MM.1S (cell line): ENCODE measurements at regions not wholly inside any gene's neighbourhood (a gene's known extent, or its start where the extent isn't known, plus 50 kb on each side); places are given as distances from the start of the nearest gene placed in this dataset.

Experiments used
- DNase-seq: peaks from one replicate; pipeline ENCODE4 v3.0.0-alpha.2; 2015
- H2AFZ ChIP-seq: fragments of 300-600 bp; sonication (generic); 2 replicates; pipeline ENCODE4 v1.6.0; 2016; ENCODE audit warnings: antibody characterized with exemption, low read length
- H3F3A ChIP-seq: fragments of 300-600 bp; sonication (generic); 2 replicates; pipeline ENCODE4 v1.6.1; 2016; ENCODE audit warnings: mild to moderate bottlenecking, antibody characterized with exemption, low read length, moderate library complexity, mixed read lengths; ENCODE audit not compliant: insufficient read depth
- H3K27ac ChIP-seq: fragments of 300-600 bp; sonication (generic); 2 replicates; pipeline ENCODE4 v1.5.1; 2016; ENCODE audit warnings: mild to moderate bottlenecking, low read length
- H3K27me3 ChIP-seq: fragments of 300-600 bp; sonication (generic); replicated peaks from 2 replicates; pipeline ENCODE4 v1.6.0; 2016; ENCODE audit warnings: low read length; ENCODE audit not compliant: insufficient read depth
- H3K36me3 ChIP-seq: fragments of 300-600 bp; sonication (generic); replicated peaks from 2 replicates; pipeline ENCODE4 v1.6.1; 2016; ENCODE audit warnings: mild to moderate bottlenecking, low read length, mixed read lengths; ENCODE audit not compliant: insufficient read depth
- H3K4me1 ChIP-seq: fragments of 300-600 bp; sonication (generic); 2 replicates; pipeline ENCODE4 v1.6.1; 2016; ENCODE audit warnings: low read length, mixed read lengths
- H3K4me2 ChIP-seq: fragments of 300-600 bp; sonication (generic); 2 replicates; pipeline ENCODE4 v1.6.0; 2016; ENCODE audit warnings: low read depth, low read length
- H3K4me3 ChIP-seq: fragments of 300-600 bp; sonication (generic); 2 replicates; pipeline ENCODE4 v1.5.1; 2016; ENCODE audit warnings: low read length, mixed read lengths
- H3K79me2 ChIP-seq: fragments of 300-600 bp; sonication (generic); 2 replicates; pipeline ENCODE4 v1.6.1; 2016; ENCODE audit warnings: mixed run types, low read length, mixed read lengths
- H3K9ac ChIP-seq: fragments of 300-600 bp; sonication (generic); 2 replicates; pipeline ENCODE4 v1.6.1; 2016; ENCODE audit warnings: low read length, mixed read lengths
- H3K9me2 ChIP-seq: fragments of 300-600 bp; sonication (generic); replicated peaks from 2 replicates; pipeline ENCODE4 v1.6.1; 2016; ENCODE audit warnings: mild to moderate bottlenecking, low read length, mixed read lengths; ENCODE audit not compliant: insufficient read depth
- H3K9me3 ChIP-seq: fragments of 300-600 bp; sonication (generic); replicated peaks from 2 replicates; pipeline ENCODE4 v1.6.1; 2016; ENCODE audit warnings: mild to moderate bottlenecking, low read length, mixed read lengths; ENCODE audit not compliant: insufficient read depth
- H4K20me1 ChIP-seq: fragments of 300-600 bp; sonication (generic); 2 replicates; pipeline ENCODE4 v1.6.1; 2016; ENCODE audit warnings: mild to moderate bottlenecking, low read length, moderate library complexity, mixed read lengths; ENCODE audit not compliant: insufficient read depth
- CTCF ChIP-seq: fragments of 300-600 bp; sonication (generic); IDR thresholded peaks from 2 replicates; pipeline ENCODE4 v1.5.1; 2016; ENCODE audit warnings: antibody characterized with exemption, low read length, mixed read lengths
- EZH2 ChIP-seq: fragments of 300-600 bp; sonication (generic); optimal IDR thresholded peaks from 2 replicates; pipeline ENCODE3; 2017; ENCODE audit warnings: low read depth, mild to moderate bottlenecking, antibody characterized with exemption, low read length, mixed read lengths
- EZH2phosphoT487 ChIP-seq: fragments of 300-600 bp; sonication (generic); IDR thresholded peaks from 2 replicates; pipeline ENCODE4 v1.6.1; 2018; ENCODE audit warnings: antibody characterized with exemption, low read length

GRCh38 chrX:99480728-99481127, 929.3 kb downstream of the PCDH19 start:
- Histone ChIP-seq H3K4me2 (no peak overlapping the region), H3K9ac (no peak overlapping the region), H3K36me3 (no peaks in the 10 kb centered on the region), H3K79me2 (no peaks in the 10 kb centered on the region), H3K27ac (no peak overlapping the region), H3F3A (no peaks in the 10 kb centered on the region), H3K9me2 (no peaks in the 10 kb centered on the region), H3K9me3 (no peaks in the 10 kb centered on the region), H2AFZ (no peak overlapping the region), H4K20me1 (no peaks in the 10 kb centered on the region), H3K27me3 (no peaks in the 10 kb centered on the region), H3K4me3 (no peak overlapping the region), H3K4me1 (no peaks in the 10 kb centered on the region)
- no peak for TF ChIP-seq CTCF
- TF ChIP-seq EZH2 = no peak
- no peak for TF ChIP-seq EZH2phosphoT487
- no peak for DNase-seq

GRCh38 chrX:99469439-99469838, 940.6 kb downstream of the PCDH19 start:
- Histone ChIP-seq H4K20me1 (no peaks in the 10 kb centered on the region), H3K4me3 (no peak overlapping the region), H3F3A (no peaks in the 10 kb centered on the region), H3K4me2 (no peak overlapping the region), H2AFZ (no peak overlapping the region), H3K9me2 (no peaks in the 10 kb centered on the region), H3K27ac (no peak overlapping the region), H3K79me2 (no peaks in the 10 kb centered on the region), H3K27me3 (no peaks in the 10 kb centered on the region), H3K9ac (no peak overlapping the region), H3K4me1 (no peaks in the 10 kb centered on the region), H3K36me3 (no peaks in the 10 kb centered on the region), H3K9me3 (no peaks in the 10 kb centered on the region)
- DNase-seq = no peak
- TF ChIP-seq EZH2phosphoT487 = no peak
- no peak for TF ChIP-seq EZH2
- no peak for TF ChIP-seq CTCF

- H2AFZ ChIP-seq = no peak overlapping the region
Measured at GRCh38 chrX:99468993-99469392, 941.1 kb downstream of the PCDH19 start.

More at GRCh38 chrX:99468993-99469392, 941.1 kb downstream of the PCDH19 start:
- no peak overlapping the region for H3K4me2 ChIP-seq
- H3K4me1 ChIP-seq = no peaks in the 10 kb centered on the region
- H4K20me1 ChIP-seq = no peaks in the 10 kb centered on the region
- H3F3A ChIP-seq = no peaks in the 10 kb centered on the region
- TF ChIP-seq EZH2phosphoT487 (no peak), EZH2 (no peak), CTCF (no peak)
- H3K27ac ChIP-seq = no peak overlapping the region
- H3K4me3 ChIP-seq = no peak overlapping the region
- H3K9me2 ChIP-seq = no peaks in the 10 kb centered on the region
- no peaks in the 10 kb centered on the region for H3K27me3 ChIP-seq
- H3K79me2 ChIP-seq = no peaks in the 10 kb centered on the region
- no peaks in the 10 kb centered on the region for H3K9me3 ChIP-seq
- no peak overlapping the region for H3K9ac ChIP-seq
- DNase-seq = no peak
- no peaks in the 10 kb centered on the region for H3K36me3 ChIP-seq
